B cell (primary cell): ENCODE measurements at regions not wholly inside any gene's neighbourhood (a gene's known extent, or its start where the extent isn't known, plus 50 kb on each side); places are given as distances from the start of the nearest gene placed in this dataset.

Experiments
- ATAC-seq: fragments of 200-7000 bp; cut with Tn5 transposase; one replicate; pipeline ENCODE4 v1.10.0; 2021; ENCODE audit warnings: low read depth, mild to moderate bottlenecking, moderate number of reproducible peaks, moderate library complexity
- CTCF ChIA-PET: fragments of 350-600 bp; sonication (Branson Sonifier 250); formaldehyde crosslinking; loops from one replicate; lab custom pipeline; 2021; ENCODE audit warnings: antibody characterized with exemption, inconsistent platforms; lab: Charles Lee
- POLR2A ChIA-PET: fragments of 350-600 bp; sonication (Branson Sonifier 250); formaldehyde crosslinking; loops from one replicate; lab custom pipeline; 2021; ENCODE audit warnings: antibody characterized with exemption; lab: Charles Lee
- DNase-seq: peaks from one replicate; pipeline ENCODE4 v3.0.0; 2013
- H2AFZ ChIP-seq: 2 replicates; pipeline ENCODE4 v1.6.1; 2012; ENCODE audit warnings: mild to moderate bottlenecking, low read depth, low read length; ENCODE audit not compliant: insufficient read depth, poor library complexity, severe bottlenecking
- H3K27ac ChIP-seq, 2 donors: 1 replicate in 1 of 2; 2 replicates in 1 of 2; pipeline ENCODE4 v1.5.1; 2012 to 2013; ENCODE audit warnings: low read length in 2 of 2, mild to moderate bottlenecking in 2 of 2, moderate library complexity in 1 of 2
- H3K27me3 ChIP-seq, 4 experiments: fragments of 200-600 bp in 1 of 4; sonication (generic) in 1 of 4; replicated peaks in 1 of 4; 1 replicate in 2 of 4; 2 replicates in 2 of 4; pipeline versions ENCODE4 v1.6.1 to v1.7.0; 2013 to 2016; ENCODE audit warnings: low read length in 3 of 4, mild to moderate bottlenecking in 2 of 4, mixed read lengths in 1 of 4, moderate library complexity in 1 of 4; ENCODE audit not compliant: insufficient read depth in 4 of 4, control insufficient read depth in 3 of 4; ENCODE audit errors: control extremely low read depth in 1 of 4
- H3K36me3 ChIP-seq, 2 experiments: replicated peaks in 1 of 2; 1 replicate in 1 of 2; 2 replicates in 1 of 2; pipeline versions ENCODE4 v1.6.1 to v1.7.1; 2013; ENCODE audit warnings: low read length in 1 of 2; ENCODE audit not compliant: insufficient read depth in 2 of 2, control insufficient read depth in 1 of 2; ENCODE audit errors: control extremely low read depth in 1 of 2, extremely low read depth in 1 of 2
- H3K4me1 ChIP-seq, 2 donors: fragments of 200-600 bp in 1 of 2; sonication (generic) in 1 of 2; 1 replicate in 1 of 2; 2 replicates in 1 of 2; pipeline versions ENCODE4 v1.5.1 to v1.6.1; 2013 to 2017; ENCODE audit warnings: low read length in 2 of 2; ENCODE audit not compliant: control insufficient read depth in 2 of 2, insufficient read depth in 2 of 2
- H3K4me2 ChIP-seq: replicated peaks from 2 replicates; pipeline ENCODE3; 2012; ENCODE audit warnings: mild to moderate bottlenecking, low read depth, low read length; ENCODE audit not compliant: poor library complexity, severe bottlenecking
- H3K4me3 ChIP-seq, 5 experiments: fragments of 200-600 bp in 1 of 5; sonication (generic) in 1 of 5; 1 replicate in 3 of 5; 2 replicates in 2 of 5; pipeline versions ENCODE4 v1.5.1 to v1.7.0; 2011 to 2016; ENCODE audit warnings: low read length in 4 of 5, mild to moderate bottlenecking in 4 of 5, low read depth in 2 of 5, control low read depth in 1 of 5, moderate library complexity in 1 of 5; ENCODE audit not compliant: insufficient read depth in 1 of 5; ENCODE audit errors: control extremely low read depth in 1 of 5, extremely low read depth in 1 of 5
- H3K79me2 ChIP-seq: fragments of 200-600 bp; sonication (generic); one replicate; pipeline ENCODE4 v1.6.0; 2016; ENCODE audit warnings: low read length; ENCODE audit not compliant: control insufficient read depth, insufficient read depth
- H3K9ac ChIP-seq: fragments of 200-600 bp; sonication (generic); 2 replicates; pipeline ENCODE4 v1.6.1; 2017; ENCODE audit warnings: mild to moderate bottlenecking, low read length, moderate library complexity
- H3K9me3 ChIP-seq, 3 donors: one replicate each; pipeline versions ENCODE4 v1.6.1 to v1.7.1; 2013; ENCODE audit warnings: low read length in 2 of 3; ENCODE audit not compliant: control insufficient read depth in 2 of 3, insufficient read depth in 1 of 3; ENCODE audit errors: control extremely low read depth in 1 of 3
- H4K20me1 ChIP-seq: 2 replicates; pipeline ENCODE4 v1.6.0; 2012; ENCODE audit warnings: mild to moderate bottlenecking, low read length; ENCODE audit not compliant: insufficient read depth, control insufficient read depth, poor library complexity, severe bottlenecking
- H3K27ac Mint-ChIP-seq: one replicate; pipeline ENCODE4 v1.8.0; 2021; ENCODE audit warnings: mixed read lengths
- H3K27me3 Mint-ChIP-seq: one replicate; pipeline ENCODE4 v1.8.0; 2021; ENCODE audit warnings: mixed read lengths
- H3K4me1 Mint-ChIP-seq: one replicate; pipeline ENCODE4 v1.8.0; 2021; ENCODE audit warnings: mixed read lengths
- H3K4me3 Mint-ChIP-seq: one replicate; pipeline ENCODE4 v1.8.0; 2021; ENCODE audit warnings: mixed read lengths
- H3K9me3 Mint-ChIP-seq: one replicate; pipeline ENCODE4 v1.8.0; 2022; ENCODE audit warnings: mixed read lengths; ENCODE audit not compliant: insufficient read depth
- EZH2 ChIP-seq: IDR thresholded peaks from 2 replicates; pipeline ENCODE4 v1.6.1; 2012; ENCODE audit warnings: borderline replicate concordance, low read depth, mild to moderate bottlenecking, moderate library complexity, low read length; ENCODE audit not compliant: insufficient read depth, poor library complexity, severe bottlenecking
- WGBS: methylation state at CpG from one replicate; pipeline ENCODE4 v1.1.5; 2013; ENCODE audit warnings: missing lambda C conversion rate; ENCODE audit not compliant: insufficient coverage; 5-methylcytosine and 5-hydroxymethylcytosine counted together
- intact Hi-C: fragments of 100-400 bp; cut with micrococcal nuclease; formaldehyde crosslinking; loops from one replicate; pipeline ENCODE4 v1.10.0; 2022
- TF ChIP-seq, protein P1 (sequence below): fragments of 200-600 bp; IDR thresholded peaks from one replicate; pipeline ENCODE4 v1.8.0; 2022; ENCODE audit warnings: antibody characterized with exemption, mild to moderate bottlenecking

DNA sequence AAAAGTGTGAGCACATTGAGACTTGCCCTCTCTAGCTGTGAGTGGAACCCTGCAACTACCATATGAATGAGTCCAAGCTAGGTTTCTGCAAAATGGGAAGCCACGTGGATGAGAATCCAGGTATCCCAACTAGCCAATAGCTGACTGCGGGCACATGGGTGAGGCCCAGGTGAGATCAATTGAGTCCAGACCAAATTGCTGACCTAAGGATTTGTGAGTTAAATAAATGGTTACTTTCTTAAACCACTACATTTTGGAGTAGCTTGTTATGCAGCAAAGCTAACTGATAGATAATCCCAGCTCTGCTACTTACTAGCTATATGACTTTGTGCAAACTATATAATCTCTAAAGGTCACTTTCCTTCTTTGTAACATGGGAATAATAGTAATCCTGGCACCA lies 150.3 kb upstream of the LCORL start:
- Mint-ChIP-seq H3K9me3 (no peaks in the 10 kb centered on the region), H3K27me3 (peaks cover 7% of the 10 kb centered on the region), H3K4me3 (no peak overlapping the region), H3K27ac (no peak overlapping the region), H3K4me1 (no peaks in the 10 kb centered on the region)
- intact Hi-C loops: no loop called here
- Histone ChIP-seq H3K79me2 (no peaks in the 10 kb centered on the region), H3K36me3 (no peaks in the 10 kb centered on the region), H3K27me3 (peaks cover 0 to 2% (median 0%) of the 10 kb centered on the region in 4 experiments), H3K9ac (no peak overlapping the region), H3K27ac (no peak overlapping the region), H3K4me2 (no peak overlapping the region), H3K9me3 (no peaks in the 10 kb centered on the region), H4K20me1 (no peaks in the 10 kb centered on the region), H3K4me3 (no peak overlapping the region), H2AFZ (no peak overlapping the region), H3K4me1 (no peaks in the 10 kb centered on the region)
- ChIA-PET CTCF (no interaction called here), POLR2A (no interaction called here)
- TF ChIP-seq, protein P1, sequence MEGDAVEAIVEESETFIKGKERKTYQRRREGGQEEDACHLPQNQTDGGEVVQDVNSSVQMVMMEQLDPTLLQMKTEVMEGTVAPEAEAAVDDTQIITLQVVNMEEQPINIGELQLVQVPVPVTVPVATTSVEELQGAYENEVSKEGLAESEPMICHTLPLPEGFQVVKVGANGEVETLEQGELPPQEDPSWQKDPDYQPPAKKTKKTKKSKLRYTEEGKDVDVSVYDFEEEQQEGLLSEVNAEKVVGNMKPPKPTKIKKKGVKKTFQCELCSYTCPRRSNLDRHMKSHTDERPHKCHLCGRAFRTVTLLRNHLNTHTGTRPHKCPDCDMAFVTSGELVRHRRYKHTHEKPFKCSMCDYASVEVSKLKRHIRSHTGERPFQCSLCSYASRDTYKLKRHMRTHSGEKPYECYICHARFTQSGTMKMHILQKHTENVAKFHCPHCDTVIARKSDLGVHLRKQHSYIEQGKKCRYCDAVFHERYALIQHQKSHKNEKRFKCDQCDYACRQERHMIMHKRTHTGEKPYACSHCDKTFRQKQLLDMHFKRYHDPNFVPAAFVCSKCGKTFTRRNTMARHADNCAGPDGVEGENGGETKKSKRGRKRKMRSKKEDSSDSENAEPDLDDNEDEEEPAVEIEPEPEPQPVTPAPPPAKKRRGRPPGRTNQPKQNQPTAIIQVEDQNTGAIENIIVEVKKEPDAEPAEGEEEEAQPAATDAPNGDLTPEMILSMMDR: no peak
- no peak for TF ChIP-seq EZH2
- 80% methylated on average over 1 of the region's 2 CpGs for WGBS
- DNase-seq: no peak
- ATAC-seq: no peak

DNA sequence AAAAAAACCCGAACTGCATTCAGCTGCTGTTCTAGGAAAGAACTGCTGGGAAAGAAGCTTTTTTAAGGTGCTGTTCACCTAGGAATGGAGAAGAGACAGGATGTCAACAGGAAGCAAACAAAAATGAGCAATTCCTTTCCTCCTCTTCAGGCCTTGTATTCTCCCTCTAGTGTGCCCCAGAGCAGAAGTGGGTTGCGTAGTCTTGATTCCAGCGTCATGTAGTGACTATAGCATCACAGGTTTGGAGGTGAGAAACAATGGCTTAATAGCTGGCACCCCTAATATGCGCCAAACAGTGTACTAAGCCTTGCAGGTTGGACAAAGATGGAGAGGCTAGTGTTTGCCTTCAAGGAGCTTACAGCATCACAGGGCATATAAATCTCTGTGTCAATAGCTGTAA lies 146.3 kb upstream of the LCORL start:
- H4K20me1 ChIP-seq: no peaks in the 10 kb centered on the region
- ChIA-PET CTCF (no interaction called here), POLR2A (no interaction called here)
- Mint-ChIP-seq H3K4me1 (no peaks in the 10 kb centered on the region), H3K9me3 (peaks cover 6% of the 10 kb centered on the region), H3K27me3 (peaks cover 15% of the 10 kb centered on the region), H3K4me3 (no peak overlapping the region), H3K27ac (no peak overlapping the region)
- no peak overlapping the region for H3K4me2 ChIP-seq
- no peak overlapping the region for H2AFZ ChIP-seq
- TF ChIP-seq EZH2: no peak
- TF ChIP-seq, protein P1: no peak
- H3K36me3 ChIP-seq: no peaks in the 10 kb centered on the region
- no peaks in the 10 kb centered on the region for H3K79me2 ChIP-seq
- peaks cover 0 to 2% (median 0%) of the 10 kb centered on the region in 4 experiments for H3K27me3 ChIP-seq
- intact Hi-C loops: no loop called here
- no peak overlapping the region for H3K4me3 ChIP-seq
- no peaks in the 10 kb centered on the region for H3K4me1 ChIP-seq
- peaks cover 0 to 1% (median 0%) of the 10 kb centered on the region in 3 donors for H3K9me3 ChIP-seq
- H3K27ac ChIP-seq: no peak overlapping the region
- WGBS: 90% methylated on average over 4 of the region's 4 CpGs
- no peak for ATAC-seq
- no peak overlapping the region for H3K9ac ChIP-seq
- no peak for DNase-seq
